GM10248 (cell line): ENCODE measurements at regions not wholly inside any gene's neighbourhood (a gene's known extent, or its start where the extent isn't known, plus 50 kb on each side); places are given as distances from the start of the nearest gene placed in this dataset.

Experiments used
- CTCF ChIA-PET: fragments of 300-600 bp; sonication (Branson Sonifier 250); formaldehyde crosslinking; extraction: SDS; loops from one replicate; lab custom pipeline; 2021; ENCODE audit warnings: antibody characterized with exemption; lab: Yijun Ruan, JAX
- POLR2A ChIA-PET: fragments of 350-650 bp; sonication (Branson Sonifier 250); formaldehyde crosslinking; extraction: SDS; loops from one replicate; lab custom pipeline; 2020; ENCODE audit warnings: antibody characterized with exemption; lab: Yijun Ruan, JAX
- DNase-seq: peaks from one replicate; pipeline ENCODE4 v3.0.0; 2012; ENCODE audit errors: extremely low spot score
- CTCF ChIP-seq: IDR thresholded peaks from 2 replicates; pipeline ENCODE4 v1.5.1; 2012; ENCODE audit warnings: mild to moderate bottlenecking, low read depth; ENCODE audit errors: extremely low read depth, missing control alignments, control extremely low read depth

- CTCF ChIA-PET: interaction anchor here (1.3 kb wide), 1 partner anchor 10 kb away, joined by 3 read pairs; no protein-coding TSS in a partner anchor
- TF ChIP-seq CTCF: no peak
- POLR2A ChIA-PET: no interaction called here
- no peak for DNase-seq
Observed at GRCh38 chr15:62431008-62431797, 266.1 kb upstream of the C2CD4B start.

DNA sequence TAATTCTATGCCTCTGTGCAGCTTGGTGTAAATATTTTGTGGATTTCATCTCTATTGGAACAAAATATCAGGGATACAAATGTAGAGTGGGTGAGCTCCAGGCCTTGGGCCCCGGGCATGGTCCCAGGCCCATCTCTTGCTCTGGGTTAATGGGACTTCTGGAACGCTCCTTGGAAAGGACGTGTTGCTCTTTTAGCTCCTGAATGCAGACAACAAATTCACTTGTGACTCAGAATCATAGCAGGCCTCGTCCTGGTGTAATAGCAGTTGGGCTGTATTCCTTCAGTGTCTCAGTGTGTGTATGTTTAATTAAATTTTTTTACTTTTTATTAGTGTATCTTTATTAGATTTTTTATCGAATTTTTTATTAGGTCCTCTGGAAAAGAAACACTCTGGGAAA, 266.7 kb upstream of the C2CD4B start:
- no peak for DNase-seq
- CTCF ChIA-PET: interaction anchor here (1.3 kb wide), 1 partner anchor 9 kb away, joined by 3 read pairs; no protein-coding TSS in a partner anchor
- POLR2A ChIA-PET: no interaction called here
- no peak for TF ChIP-seq CTCF

- DNase-seq: no peak
- ChIA-PET CTCF (no interaction called here), POLR2A (no interaction called here)
- no peak for TF ChIP-seq CTCF
Observed at GRCh38 chr15:62432702-62433398, 267.8 kb upstream of the C2CD4B start.

DNA sequence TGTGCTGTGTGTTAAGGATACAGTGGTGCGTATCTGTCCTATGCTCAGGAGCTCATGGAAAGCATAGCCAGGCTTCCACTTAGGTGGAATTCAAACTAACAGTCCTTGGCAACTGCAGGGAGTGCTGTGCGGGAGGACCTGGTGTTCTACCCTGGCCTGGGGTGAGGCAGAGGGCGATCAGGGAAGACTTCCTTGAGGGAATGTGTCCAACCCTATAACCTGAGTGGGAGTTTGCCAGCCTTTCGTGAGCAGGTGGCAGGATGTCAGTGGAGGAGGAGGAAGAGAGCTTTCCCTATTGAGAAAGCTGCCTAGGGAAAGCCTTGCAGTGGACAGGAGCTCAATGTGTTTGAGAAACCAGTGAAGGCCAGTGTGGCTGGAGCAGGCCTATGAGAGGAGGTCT, 271.1 kb upstream of the C2CD4B start:
- CTCF ChIA-PET: no interaction called here
- TF ChIP-seq CTCF: no peak
- no peak for DNase-seq
- POLR2A ChIA-PET: no interaction called here

GRCh38 chr15:62437753-62438152, 272.7 kb upstream of the C2CD4B start:
- no peak for DNase-seq
- ChIA-PET CTCF (no interaction called here), POLR2A (no interaction called here)
- TF ChIP-seq CTCF: no peak

- TF ChIP-seq CTCF: no peak
- CTCF ChIA-PET: no interaction called here
- POLR2A ChIA-PET: no interaction called here
- no peak for DNase-seq
Observed at GRCh38 chr15:62439543-62440016, 274.5 kb upstream of the C2CD4B start.
